ENCODE measurements at regions not wholly inside any gene's neighbourhood (a gene's known extent, or its start where the extent isn't known, plus 50 kb on each side); places are given as distances from the start of the nearest gene placed in this dataset.
"Not testable (repeated sequence)": the region's sequence is repeated elsewhere in the genome, so short reads cannot be mapped to it uniquely, and the experiment has no call there.

- H3K9me3 ChIP-seq (ENCODE audit: control extremely low read depth in 1 of 3, control insufficient read depth in 2 of 3, insufficient read depth in 1 of 3, low read length in 2 of 3); H3K9me3 Mint-ChIP-seq (ENCODE audit: insufficient read depth); CTCF ChIA-PET; H3K27me3 ChIP-seq (replicated peaks in 1 of 4; ENCODE audit: control extremely low read depth in 1 of 4, control insufficient read depth in 3 of 4, insufficient read depth in 4 of 4, low read length in 3 of 4); POLR2A ChIA-PET; ATAC-seq (ENCODE audit: low read depth); H3K4me2 ChIP-seq (replicated peaks; ENCODE audit: low read depth, low read length, poor library complexity, severe bottlenecking); H2AFZ ChIP-seq (ENCODE audit: insufficient read depth, low read depth, low read length, poor library complexity, severe bottlenecking); H3K27me3 Mint-ChIP-seq; intact Hi-C loops (cut with micrococcal nuclease); H3K4me1 Mint-ChIP-seq; H3K4me3 Mint-ChIP-seq; H3K79me2 ChIP-seq (ENCODE audit: control insufficient read depth, insufficient read depth, low read length); H3K27ac Mint-ChIP-seq; H3K4me3 ChIP-seq (ENCODE audit: control extremely low read depth in 1 of 5, extremely low read depth in 1 of 5, insufficient read depth in 1 of 5, low read depth in 2 of 5, low read length in 4 of 5); H3K27ac ChIP-seq (ENCODE audit: low read length in 2 of 2); H4K20me1 ChIP-seq (ENCODE audit: control insufficient read depth, insufficient read depth, low read length, poor library complexity, severe bottlenecking); DNase-seq; H3K36me3 ChIP-seq (replicated peaks in 1 of 2; ENCODE audit: control extremely low read depth in 1 of 2, control insufficient read depth in 1 of 2, extremely low read depth in 1 of 2, insufficient read depth in 2 of 2, low read length in 1 of 2); H3K4me1 ChIP-seq (ENCODE audit: control insufficient read depth in 2 of 2, insufficient read depth in 2 of 2, low read length in 2 of 2); H3K9ac ChIP-seq (ENCODE audit: low read length): not testable (repeated sequence)
- WGBS (ENCODE audit: insufficient coverage) = no CpG with 5 or more reads among the region's 5 CpGs
Observed at GRCh38 chr9:67102506-67103276, 110.3 kb upstream of the SPATA31A3 start.

- H3K4me1 Mint-ChIP-seq, H3K27ac Mint-ChIP-seq: not testable (repeated sequence)
- 100% methylated on average over 5 of the region's 8 CpGs for WGBS (ENCODE audit: insufficient coverage)
Observed at GRCh38 chr9:67091104-67091503, 98.8 kb upstream of the SPATA31A3 start.

GRCh38 chr9:67086862-67087261 lies 94.5 kb upstream of the SPATA31A3 start:
- H3K4me1 Mint-ChIP-seq, POLR2A ChIA-PET: not testable (repeated sequence)
- no CpG with 5 or more reads among the region's 1 CpG for WGBS (ENCODE audit: insufficient coverage)

More at GRCh38 chr9:67091104-67091503, 98.8 kb upstream of the SPATA31A3 start:
- H3K4me2 ChIP-seq (replicated peaks; ENCODE audit: low read depth, low read length, poor library complexity, severe bottlenecking); DNase-seq; H3K79me2 ChIP-seq (ENCODE audit: control insufficient read depth, insufficient read depth, low read length); H3K27me3 Mint-ChIP-seq; H3K9me3 Mint-ChIP-seq (ENCODE audit: insufficient read depth); H3K4me1 ChIP-seq (ENCODE audit: control insufficient read depth in 2 of 2, insufficient read depth in 2 of 2, low read length in 2 of 2); H3K36me3 ChIP-seq (replicated peaks in 1 of 2; ENCODE audit: control extremely low read depth in 1 of 2, control insufficient read depth in 1 of 2, extremely low read depth in 1 of 2, insufficient read depth in 2 of 2, low read length in 1 of 2); H3K9me3 ChIP-seq (ENCODE audit: control extremely low read depth in 1 of 3, control insufficient read depth in 2 of 3, insufficient read depth in 1 of 3, low read length in 2 of 3); POLR2A ChIA-PET; intact Hi-C loops (cut with micrococcal nuclease); H3K4me3 ChIP-seq (ENCODE audit: control extremely low read depth in 1 of 5, extremely low read depth in 1 of 5, insufficient read depth in 1 of 5, low read depth in 2 of 5, low read length in 4 of 5); H4K20me1 ChIP-seq (ENCODE audit: control insufficient read depth, insufficient read depth, low read length, poor library complexity, severe bottlenecking); H2AFZ ChIP-seq (ENCODE audit: insufficient read depth, low read depth, low read length, poor library complexity, severe bottlenecking); ATAC-seq (ENCODE audit: low read depth); H3K27ac ChIP-seq (ENCODE audit: low read length in 2 of 2); H3K9ac ChIP-seq (ENCODE audit: low read length); CTCF ChIA-PET; H3K27me3 ChIP-seq (replicated peaks in 1 of 4; ENCODE audit: control extremely low read depth in 1 of 4, control insufficient read depth in 3 of 4, insufficient read depth in 4 of 4, low read length in 3 of 4); H3K4me3 Mint-ChIP-seq: not testable (repeated sequence)

GRCh38 chr9:67066140-67066539 lies 73.8 kb upstream of the SPATA31A3 start:
- H3K27ac ChIP-seq (ENCODE audit: low read length in 2 of 2); H2AFZ ChIP-seq (ENCODE audit: insufficient read depth, low read depth, low read length, poor library complexity, severe bottlenecking); H3K4me3 ChIP-seq (ENCODE audit: control extremely low read depth in 1 of 5, extremely low read depth in 1 of 5, insufficient read depth in 1 of 5, low read depth in 2 of 5, low read length in 4 of 5); ATAC-seq (ENCODE audit: low read depth); POLR2A ChIA-PET; H3K27me3 ChIP-seq (replicated peaks in 1 of 4; ENCODE audit: control extremely low read depth in 1 of 4, control insufficient read depth in 3 of 4, insufficient read depth in 4 of 4, low read length in 3 of 4); H3K9ac ChIP-seq (ENCODE audit: low read length); H3K27ac Mint-ChIP-seq; H3K4me2 ChIP-seq (replicated peaks; ENCODE audit: low read depth, low read length, poor library complexity, severe bottlenecking); H4K20me1 ChIP-seq (ENCODE audit: control insufficient read depth, insufficient read depth, low read length, poor library complexity, severe bottlenecking); DNase-seq; H3K9me3 ChIP-seq (ENCODE audit: control extremely low read depth in 1 of 3, control insufficient read depth in 2 of 3, insufficient read depth in 1 of 3, low read length in 2 of 3); H3K36me3 ChIP-seq (replicated peaks in 1 of 2; ENCODE audit: control extremely low read depth in 1 of 2, control insufficient read depth in 1 of 2, extremely low read depth in 1 of 2, insufficient read depth in 2 of 2, low read length in 1 of 2); H3K4me3 Mint-ChIP-seq; intact Hi-C loops (cut with micrococcal nuclease); H3K4me1 Mint-ChIP-seq; CTCF ChIA-PET; H3K79me2 ChIP-seq (ENCODE audit: control insufficient read depth, insufficient read depth, low read length); H3K9me3 Mint-ChIP-seq (ENCODE audit: insufficient read depth); H3K27me3 Mint-ChIP-seq; H3K4me1 ChIP-seq (ENCODE audit: control insufficient read depth in 2 of 2, insufficient read depth in 2 of 2, low read length in 2 of 2): not testable (repeated sequence)
- no CpG with 5 or more reads among the region's 5 CpGs for WGBS (ENCODE audit: insufficient coverage)

More at GRCh38 chr9:67086862-67087261, 94.5 kb upstream of the SPATA31A3 start:
- H3K27me3 ChIP-seq (replicated peaks in 1 of 4; ENCODE audit: control extremely low read depth in 1 of 4, control insufficient read depth in 3 of 4, insufficient read depth in 4 of 4, low read length in 3 of 4); H3K27me3 Mint-ChIP-seq; H3K4me3 Mint-ChIP-seq; intact Hi-C loops (cut with micrococcal nuclease); CTCF ChIA-PET; H4K20me1 ChIP-seq (ENCODE audit: control insufficient read depth, insufficient read depth, low read length, poor library complexity, severe bottlenecking); H3K79me2 ChIP-seq (ENCODE audit: control insufficient read depth, insufficient read depth, low read length); H3K4me3 ChIP-seq (ENCODE audit: control extremely low read depth in 1 of 5, extremely low read depth in 1 of 5, insufficient read depth in 1 of 5, low read depth in 2 of 5, low read length in 4 of 5); H3K4me2 ChIP-seq (replicated peaks; ENCODE audit: low read depth, low read length, poor library complexity, severe bottlenecking); H3K27ac Mint-ChIP-seq; DNase-seq; H3K4me1 ChIP-seq (ENCODE audit: control insufficient read depth in 2 of 2, insufficient read depth in 2 of 2, low read length in 2 of 2); H2AFZ ChIP-seq (ENCODE audit: insufficient read depth, low read depth, low read length, poor library complexity, severe bottlenecking); H3K9ac ChIP-seq (ENCODE audit: low read length); H3K9me3 Mint-ChIP-seq (ENCODE audit: insufficient read depth); H3K9me3 ChIP-seq (ENCODE audit: control extremely low read depth in 1 of 3, control insufficient read depth in 2 of 3, insufficient read depth in 1 of 3, low read length in 2 of 3); ATAC-seq (ENCODE audit: low read depth); H3K36me3 ChIP-seq (replicated peaks in 1 of 2; ENCODE audit: control extremely low read depth in 1 of 2, control insufficient read depth in 1 of 2, extremely low read depth in 1 of 2, insufficient read depth in 2 of 2, low read length in 1 of 2); H3K27ac ChIP-seq (ENCODE audit: low read length in 2 of 2): not testable (repeated sequence)
